CMK (cell line): ENCODE measurements at regions not wholly inside any gene's neighbourhood (a gene's known extent, or its start where the extent isn't known, plus 50 kb on each side); places are given as distances from the start of the nearest gene placed in this dataset.
"Not testable (repeated sequence)": the region's sequence is repeated elsewhere in the genome, so short reads cannot be mapped to it uniquely, and the experiment has no call there.

Experiments
- DNase-seq: peaks from one replicate; pipeline ENCODE4 v3.0.0-alpha.2; 2010; ENCODE audit warnings: low read depth

DNA sequence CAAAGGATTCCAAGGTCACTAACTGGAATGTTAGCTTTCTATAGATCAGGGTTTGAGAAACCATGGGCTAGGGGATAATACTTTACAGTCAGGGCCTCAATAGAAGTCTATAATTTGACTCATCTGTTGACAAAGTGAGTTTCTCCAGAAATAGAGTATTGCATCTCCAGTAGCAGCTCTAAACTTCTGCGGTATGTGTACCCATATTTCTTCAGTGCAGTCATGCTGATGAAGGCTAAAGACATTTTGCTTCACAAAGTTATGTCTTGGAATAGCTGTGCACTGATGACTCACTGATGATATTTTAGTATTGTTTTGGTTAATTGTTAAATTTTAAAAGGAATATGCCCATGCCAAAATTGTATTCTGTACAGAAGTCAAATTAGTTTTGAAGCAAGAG is 464.9 kb upstream of the AMOT start:
- DNase-seq: no peak

DNA sequence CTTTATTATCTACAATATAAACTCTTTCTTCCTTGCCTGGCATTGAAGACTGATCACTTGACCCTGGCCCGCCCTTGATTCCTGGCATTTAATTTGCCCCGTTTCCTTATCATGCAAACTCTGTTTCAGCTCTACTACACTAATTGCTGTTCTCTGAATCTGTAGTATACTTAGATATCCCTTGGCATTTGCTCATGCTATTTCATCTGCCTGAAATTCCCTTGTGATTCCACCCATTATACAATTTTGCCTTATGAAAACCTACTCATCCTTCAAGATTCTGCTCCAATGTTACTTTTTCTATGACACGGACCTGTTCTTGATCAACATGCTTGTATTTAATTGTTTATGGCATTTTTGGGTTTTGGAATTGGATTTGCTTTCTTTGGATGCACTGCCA is 459.9 kb upstream of the AMOT start:
- no peak for DNase-seq

DNA sequence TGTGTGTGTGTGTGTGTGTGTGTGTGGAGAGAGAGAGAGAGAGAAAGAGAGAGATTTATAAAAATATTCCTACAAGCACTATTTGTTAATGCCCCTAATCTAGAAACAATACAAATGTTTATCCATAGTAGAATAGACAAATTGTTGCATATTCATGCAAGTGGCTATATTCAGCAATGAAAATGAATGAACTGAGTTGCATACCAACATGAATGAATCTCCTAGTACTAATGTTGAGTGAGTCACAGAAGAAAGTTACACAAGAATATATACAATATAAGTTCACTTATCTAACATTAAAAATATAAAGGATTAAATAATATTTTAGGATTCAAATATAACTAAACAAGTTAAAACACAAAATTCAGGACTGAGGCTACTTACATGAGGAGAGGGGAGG is 456.8 kb upstream of the AMOT start:
- DNase-seq: no peak

DNA sequence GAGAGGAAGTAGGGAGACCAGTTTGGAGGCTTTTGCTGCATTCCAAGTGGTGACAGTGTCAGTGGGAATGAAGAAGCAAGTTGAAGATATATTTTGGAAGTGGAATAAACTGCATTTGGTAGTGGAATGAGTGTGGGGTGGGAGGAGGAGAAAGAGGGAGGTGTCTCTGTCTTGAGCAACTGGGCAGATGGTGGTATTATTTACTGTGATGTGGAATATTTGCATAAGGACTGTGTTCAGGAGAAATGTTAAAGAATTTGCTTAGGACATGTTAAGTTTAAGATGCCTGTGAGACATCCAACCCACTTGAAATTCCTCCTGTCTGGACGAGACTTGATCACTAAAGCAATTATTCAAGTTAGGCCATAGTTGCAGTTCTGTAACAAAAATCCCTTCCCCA is 448.9 kb upstream of the AMOT start:
- no peak for DNase-seq

DNA sequence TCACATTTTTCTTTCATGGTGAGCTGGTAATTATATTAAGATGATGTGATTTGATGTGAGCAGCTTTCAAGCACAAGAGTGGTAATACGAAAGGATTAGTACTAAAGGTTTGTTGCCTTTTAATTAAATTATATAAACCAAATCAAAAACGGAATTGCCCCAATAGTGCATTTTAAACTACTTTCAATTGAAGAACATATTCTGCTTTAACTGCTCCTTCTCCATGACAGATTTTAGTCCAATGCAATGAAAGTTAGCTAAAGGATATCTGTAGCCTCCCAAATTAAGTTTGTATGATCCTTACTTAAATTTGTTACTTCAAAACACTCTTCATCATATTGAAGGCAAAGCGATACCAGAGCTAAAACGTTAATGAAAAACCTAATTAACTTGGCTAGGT is 447.1 kb upstream of the AMOT start:
- DNase-seq: no peak

DNA sequence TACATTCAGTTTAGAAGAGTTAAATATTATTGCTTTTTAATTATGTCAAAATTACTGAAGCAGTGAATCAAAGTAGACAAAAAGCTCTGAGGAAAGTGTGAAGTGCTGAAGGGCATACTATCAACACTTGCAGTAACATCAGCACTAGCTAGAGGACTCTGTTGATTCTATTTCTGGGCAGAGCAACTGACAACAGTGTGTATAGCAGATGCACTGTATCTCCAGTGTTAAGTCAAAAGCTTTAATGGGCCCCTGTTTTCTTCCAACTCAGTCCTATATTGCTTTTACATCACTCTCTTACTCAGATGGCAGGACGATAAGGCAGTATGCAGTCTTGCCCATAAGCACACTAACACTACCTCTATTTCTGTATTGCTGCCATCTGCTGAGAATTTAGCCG is 435.2 kb upstream of the AMOT start:
- no peak for DNase-seq

DNA sequence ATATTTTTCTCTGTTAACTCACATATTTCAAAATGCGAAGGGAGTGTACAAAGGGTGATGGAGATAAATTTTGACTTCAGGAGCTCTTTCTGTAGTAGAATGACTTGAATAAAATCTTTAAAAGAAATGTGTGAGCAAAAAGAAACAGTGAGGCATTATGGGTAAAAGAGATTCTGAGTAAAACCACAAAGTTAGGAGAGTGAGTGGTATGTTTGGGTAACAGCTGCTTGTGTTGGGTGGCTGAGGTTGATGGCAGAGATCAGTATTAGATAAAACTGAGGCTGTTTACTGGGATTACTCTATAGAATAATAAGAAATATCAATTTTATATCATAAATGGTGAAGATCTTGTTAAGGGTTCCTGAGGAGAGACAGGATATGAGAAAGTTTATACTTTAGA is 434.2 kb upstream of the AMOT start:
- no peak for DNase-seq

DNA sequence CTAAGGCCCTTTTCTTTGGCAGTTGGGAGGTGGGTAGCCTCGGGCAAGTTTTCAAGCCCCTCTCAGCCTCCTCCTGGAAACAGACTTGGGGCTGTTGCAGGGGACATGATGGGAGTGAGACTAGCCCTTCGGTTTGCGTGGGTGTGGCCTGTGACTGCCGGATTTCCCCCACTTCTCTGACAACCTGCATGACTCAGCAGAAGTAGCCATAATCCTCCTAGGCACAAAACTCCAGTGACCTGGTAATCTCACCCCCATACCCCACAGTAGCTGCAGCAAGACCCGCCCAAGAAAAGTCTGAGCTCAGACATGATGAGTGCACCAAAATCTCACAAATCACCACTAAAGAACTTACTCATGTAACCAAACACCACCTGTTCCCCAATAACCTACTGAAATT is 433.7 kb upstream of the AMOT start:
- no peak for DNase-seq

DNA sequence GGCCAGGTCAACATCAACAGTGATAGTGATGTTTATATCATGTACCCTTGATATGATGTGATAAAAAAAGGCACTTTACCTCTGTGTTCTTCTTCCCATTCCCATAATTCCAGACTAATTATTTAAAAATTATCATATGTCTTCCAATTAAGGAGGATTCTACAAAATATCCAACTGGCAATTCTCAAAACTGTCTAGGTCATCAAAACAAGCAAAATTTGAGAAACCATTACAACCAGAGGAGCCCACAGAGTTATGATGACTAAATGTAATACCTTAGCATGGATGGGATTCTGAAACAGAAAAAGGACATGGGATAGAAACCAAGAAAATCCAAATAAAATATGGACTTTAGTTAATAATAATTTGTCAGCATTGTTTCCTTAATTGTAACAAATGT is 428.6 kb upstream of the AMOT start:
- no peak for DNase-seq

DNA sequence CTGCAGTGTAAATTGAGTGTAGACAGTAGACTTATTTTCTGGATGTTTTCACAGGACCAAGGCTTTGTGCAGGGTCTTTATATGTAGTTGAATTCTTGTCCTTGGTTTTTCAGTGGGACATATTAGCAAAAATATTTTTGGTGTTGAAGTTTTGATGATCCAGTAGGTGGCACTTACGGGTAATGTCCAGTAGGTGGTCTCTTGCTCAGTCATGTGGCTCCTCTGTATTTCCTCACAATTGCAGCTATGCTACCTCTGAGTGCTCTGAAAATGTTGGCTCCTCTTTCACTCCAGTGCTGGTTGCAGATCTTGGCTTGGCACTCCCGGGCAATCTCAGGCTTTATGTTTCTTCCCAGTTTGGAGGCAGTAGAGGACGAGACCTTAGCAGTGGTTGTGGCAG is 419.8 kb upstream of the AMOT start:
- no peak for DNase-seq

DNA sequence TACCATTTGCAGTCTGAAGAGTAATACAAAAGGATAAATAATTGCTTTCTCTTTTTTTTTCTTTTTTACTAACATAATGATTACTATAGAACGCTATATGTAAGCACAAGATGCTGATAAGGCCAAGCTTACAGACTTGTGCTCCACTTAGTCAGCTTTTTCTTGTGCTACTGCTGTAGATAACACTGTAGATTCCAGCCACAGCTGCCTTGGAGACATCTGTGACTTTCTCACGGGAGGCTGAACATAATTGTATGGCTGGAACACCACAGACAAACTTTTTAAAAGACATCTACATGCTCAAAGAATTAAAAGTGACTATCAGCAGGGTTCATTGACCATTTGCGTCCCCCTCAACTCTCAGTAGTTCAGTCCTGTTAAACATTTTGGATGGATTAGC is 381.7 kb upstream of the AMOT start:
- DNase-seq: no peak

DNA sequence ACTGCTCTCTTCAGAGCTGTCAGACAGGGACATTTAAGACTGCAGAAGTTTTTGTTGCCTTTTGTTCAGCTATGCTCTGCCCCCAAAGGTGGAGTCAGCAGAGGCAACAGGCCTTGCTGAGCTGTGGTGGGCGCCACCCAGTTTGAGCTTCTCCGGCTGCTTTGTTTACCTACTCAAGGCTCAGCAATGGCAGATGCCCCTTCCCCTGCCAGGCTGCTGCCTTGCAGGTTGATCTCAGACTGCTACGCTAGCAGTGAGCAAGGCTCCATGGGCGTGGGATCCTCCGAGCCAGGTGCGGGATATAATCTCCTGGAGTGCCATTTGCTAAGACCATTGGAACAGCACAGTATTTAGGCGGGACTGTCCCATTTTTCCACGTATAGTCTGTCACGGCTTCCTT is 371.4 kb upstream of the AMOT start:
- DNase-seq: no peak

DNA sequence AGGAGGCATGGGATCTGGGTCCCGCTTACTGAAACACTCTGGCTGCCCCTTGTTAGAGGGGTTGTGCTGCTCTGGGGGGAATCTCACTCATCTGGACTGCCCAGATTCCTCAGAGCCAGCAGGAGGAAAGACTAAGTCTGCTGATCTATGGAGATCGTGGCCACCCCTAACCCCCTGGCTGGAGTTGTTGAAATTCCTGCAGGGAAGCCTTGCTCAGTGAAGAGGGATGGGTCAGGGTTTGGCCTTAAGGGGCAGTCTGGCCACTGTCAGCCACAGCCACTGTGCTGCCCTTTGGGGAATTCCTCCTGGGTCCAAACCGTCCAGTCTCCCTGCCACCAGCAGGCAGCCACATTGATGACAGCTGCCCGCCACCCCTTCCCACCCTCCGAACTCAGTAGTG is 362.0 kb upstream of the AMOT start:
- no peak for DNase-seq

DNA sequence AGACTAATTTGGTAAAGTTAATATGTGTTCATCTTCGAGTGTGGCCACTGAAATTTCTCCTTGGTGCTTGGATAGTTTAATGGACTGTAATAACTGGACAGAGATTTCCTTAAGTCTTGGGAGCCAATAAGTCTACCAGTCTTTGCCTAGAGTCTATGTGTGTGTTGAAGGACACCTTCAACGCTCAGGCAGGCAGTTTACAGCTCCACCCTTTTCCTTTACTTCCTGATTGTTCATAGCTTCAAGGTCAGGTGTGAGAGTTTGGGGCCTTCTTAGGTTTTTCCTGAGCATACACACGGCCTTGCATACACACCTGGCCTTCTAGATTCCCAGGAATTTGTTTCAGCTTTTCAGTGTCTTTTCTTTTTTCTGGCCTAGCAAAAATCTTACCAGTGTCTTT is 355.3 kb upstream of the AMOT start:
- DNase-seq: no peak

DNA sequence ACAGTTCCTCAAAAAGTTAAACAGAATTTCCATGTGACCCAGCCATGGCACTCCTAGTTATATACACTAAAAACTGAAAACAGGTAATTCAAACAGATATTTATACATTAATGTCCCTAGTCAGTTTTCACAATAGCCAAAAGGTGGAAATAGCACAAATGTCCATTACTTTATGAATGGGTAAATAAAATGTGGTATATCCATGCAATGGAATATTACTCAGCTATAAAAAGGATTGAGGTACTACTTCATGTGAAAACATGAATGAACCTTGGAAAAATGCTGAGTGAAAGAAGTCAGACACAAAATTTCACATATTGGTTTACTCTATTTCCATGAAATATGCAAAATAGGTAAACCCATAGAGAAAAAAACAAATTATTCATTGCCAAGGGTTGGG is 351.8 kb upstream of the AMOT start:
- no peak for DNase-seq

DNA sequence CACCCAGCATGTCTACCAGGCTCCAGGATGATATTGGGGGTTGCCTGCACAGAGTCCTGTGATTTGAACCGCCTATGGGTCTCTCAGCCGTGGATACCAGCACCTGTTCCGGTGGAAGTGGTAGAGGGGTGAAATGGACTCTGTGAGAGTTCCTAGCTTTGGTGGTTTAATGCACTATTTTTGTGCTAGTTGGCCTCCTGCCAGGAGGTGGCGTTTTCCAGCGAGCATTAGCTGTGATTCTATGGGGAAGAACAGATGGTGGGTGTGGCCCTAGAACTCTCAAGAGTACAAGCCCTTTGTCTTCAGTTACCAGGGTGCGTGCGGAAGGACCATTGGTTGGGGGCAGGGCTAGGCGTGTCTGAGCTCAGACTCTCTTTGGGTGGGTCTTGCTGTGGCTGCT is 316.9 kb upstream of the AMOT start:
- no peak for DNase-seq

DNA sequence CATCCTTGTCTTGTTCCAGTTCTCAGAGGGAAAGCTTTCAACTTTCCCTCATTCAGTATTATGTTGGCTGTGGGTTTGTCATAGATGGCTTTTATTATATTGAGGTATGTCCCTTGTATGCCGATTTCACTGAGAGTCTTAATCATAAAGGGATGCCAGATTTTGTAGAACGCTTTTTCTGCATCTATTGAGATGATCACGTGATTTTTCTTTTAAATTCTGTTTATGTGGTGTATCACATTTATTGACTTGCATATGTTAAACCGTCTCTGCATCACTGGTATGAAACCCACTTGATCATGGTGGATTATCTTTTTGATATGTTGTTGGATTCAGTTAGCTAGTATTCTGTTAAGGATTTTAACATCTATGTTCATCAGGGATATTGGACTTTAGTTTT is 313.7 kb upstream of the AMOT start:
- not testable (repeated sequence) for DNase-seq

DNA sequence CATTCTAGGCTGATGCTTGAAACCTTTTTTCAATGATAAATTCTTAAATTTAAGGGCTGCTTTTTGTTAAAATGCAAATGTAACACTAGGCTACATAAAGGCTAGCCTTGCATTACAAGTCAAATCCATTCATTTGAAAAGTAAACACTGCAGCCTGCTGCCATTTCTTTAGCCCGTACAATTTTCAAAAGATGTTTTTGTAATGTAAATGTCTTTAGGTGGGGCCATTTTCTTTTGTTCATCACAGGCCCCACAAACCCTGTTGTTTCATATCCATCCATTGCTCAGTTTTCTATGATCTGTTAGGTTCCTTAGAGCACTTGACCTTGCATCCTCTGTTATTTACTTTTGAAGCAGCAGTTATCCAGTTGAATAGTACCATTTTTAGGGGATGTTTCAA is 296.2 kb upstream of the AMOT start:
- no peak for DNase-seq

DNA sequence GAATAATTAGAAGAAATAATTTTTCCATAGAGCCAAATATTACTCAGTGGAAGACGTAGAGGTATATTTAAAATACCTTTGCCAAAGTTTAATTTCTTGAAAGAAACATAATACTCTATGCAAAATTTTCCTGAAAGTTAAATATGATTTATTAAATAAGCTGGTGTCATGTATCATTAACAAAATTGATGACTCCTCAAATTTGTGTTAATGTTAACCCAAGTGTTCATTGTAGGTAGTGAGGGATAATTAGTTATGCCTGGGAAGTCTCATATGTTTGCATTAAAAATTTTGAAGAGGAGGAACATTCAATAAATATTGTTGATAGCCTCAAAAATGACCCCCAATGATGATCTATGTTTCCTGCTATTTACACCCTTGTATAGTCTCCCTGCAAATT is 292.7 kb upstream of the AMOT start:
- no peak for DNase-seq

DNA sequence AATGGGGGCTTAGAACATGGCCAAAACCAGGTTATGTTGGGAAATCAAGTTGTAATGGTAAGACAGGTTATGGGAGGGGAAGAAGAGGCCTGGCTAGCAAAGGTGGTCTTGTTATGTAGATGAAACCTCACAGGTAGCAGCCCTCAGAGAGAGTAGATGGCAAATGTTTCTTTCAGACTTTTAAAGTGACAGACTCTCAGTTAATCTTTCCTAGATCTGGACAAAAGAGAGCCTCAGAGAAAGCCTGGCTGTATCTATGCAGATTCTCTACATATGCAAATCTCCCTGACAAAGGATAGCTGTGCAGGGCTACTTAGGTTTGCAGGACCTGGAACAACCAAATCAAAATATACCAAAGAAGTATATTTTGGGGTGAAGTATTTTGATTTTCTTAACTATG is 284.1 kb upstream of the AMOT start:
- no peak for DNase-seq

DNA sequence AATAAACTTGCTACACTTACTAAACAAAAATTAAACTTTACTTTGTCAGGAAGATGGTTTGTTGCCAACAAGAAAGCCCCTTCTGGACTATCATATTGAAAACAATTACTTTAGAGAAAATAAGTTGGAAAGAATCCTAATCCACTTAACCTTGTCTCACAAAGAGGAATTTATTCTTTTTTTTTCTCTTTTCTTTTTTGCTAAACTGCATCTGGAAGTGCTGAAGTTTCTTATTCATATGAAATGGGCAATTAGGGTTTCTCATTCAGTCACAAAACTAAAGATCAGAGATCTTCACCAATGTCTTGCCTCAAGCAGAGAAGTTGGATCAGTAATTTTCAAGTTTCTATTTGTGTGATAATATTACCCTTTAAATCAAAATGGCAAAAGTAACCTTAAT is 234.9 kb upstream of the AMOT start:
- no peak for DNase-seq

DNA sequence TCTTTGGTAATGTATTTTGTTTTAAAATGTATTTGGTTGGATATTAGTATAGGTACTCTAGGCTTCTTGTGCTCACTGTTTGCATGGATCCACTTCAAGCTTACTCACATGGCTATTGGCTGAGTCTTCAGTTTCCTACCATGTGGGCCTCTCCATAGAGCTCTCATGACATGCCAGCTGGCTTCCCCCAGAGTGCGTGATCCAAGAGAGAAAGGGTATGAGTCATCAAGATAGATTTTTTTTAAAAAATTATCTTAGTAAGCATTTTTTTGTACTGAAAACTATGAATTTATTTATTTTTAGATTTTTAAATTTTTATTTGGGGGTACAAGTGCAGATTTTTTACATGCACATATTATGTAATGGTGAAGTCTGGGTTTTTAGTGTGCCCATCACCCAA is 219.1 kb upstream of the AMOT start:
- no peak for DNase-seq

DNA sequence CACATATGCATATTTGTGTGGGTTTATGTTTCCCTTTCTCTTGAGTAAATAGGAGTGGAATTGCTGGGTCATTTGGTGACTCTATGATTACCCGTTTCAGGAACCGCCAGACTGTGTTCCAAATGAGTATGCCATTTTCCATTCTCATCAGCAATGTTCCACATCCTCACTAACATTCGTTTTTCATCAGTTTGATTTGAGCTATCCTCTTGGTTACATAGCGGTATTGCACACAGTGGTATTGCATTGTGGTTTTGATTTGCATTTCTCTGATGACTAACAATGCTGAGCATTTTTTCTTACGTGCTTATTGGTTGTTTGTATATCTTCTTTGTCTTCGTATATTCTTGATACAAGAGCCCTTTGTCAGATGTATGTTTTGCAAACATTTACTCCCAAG is 218.0 kb upstream of the AMOT start:
- no peak for DNase-seq

DNA sequence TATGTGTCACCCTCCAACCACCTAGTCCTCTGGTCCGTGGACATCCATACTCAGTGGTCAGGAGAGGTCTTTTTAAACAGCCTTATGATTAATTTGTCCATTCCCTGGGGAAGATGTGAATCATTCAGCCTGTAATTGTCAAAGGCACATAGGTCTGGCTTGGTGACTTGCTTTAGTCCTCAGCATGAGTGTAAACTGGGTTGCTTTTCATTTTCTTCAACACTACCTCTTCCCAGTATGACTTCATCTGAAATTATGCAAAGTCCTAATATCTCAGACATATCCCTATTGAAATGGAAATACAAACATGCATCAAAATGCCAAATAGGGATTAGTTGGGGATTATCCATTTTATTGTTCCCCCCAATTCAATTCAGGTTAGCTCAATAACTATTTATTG is 208.3 kb upstream of the AMOT start:
- no peak for DNase-seq

DNA sequence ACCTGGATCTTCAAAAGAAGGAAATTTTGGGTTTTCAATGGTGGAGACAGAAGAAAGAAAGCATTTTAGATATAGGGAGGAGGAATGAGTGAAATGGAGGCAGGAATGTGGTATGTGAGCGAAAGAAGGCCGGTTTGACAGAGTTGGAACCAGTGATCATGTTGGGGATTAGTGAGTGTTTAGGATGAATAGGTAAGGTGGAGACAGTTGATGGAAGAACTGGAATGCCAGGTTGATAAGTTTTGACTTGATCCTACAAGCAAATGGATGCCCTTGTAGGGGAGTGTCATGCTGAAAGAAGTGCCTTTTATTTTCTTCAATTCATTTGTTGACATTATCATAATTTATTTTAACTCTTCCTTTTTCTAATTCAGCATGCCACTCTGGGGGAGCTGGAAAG is 207.8 kb upstream of the AMOT start:
- no peak for DNase-seq
